KOPT-K1 (cell line): ENCODE measurements at regions not wholly inside any gene's neighbourhood (a gene's known extent, or its start where the extent isn't known, plus 50 kb on each side); places are given as distances from the start of the nearest gene placed in this dataset.

Experiments
- H3K27ac ChIP-seq: fragments of 200-600 bp; sonication (generic); 2 replicates; pipeline ENCODE4 v1.5.1; 2016; ENCODE audit warnings: antibody characterized with exemption, mild to moderate bottlenecking, low read depth, low read length; ENCODE audit not compliant: poor library complexity, severe bottlenecking
- H3K36me3 ChIP-seq: fragments of 200-600 bp; sonication (generic); 2 replicates; pipeline ENCODE4 v1.5.1; 2017; ENCODE audit warnings: antibody characterized with exemption, mild to moderate bottlenecking, low read length, moderate library complexity; ENCODE audit not compliant: insufficient read depth
- H3K9me3 ChIP-seq: fragments of 200-600 bp; sonication (generic); 2 replicates; pipeline ENCODE4 v1.5.1; 2017; ENCODE audit warnings: antibody characterized with exemption, low read length, mild to moderate bottlenecking; ENCODE audit not compliant: insufficient read depth, poor library complexity, severe bottlenecking

DNA sequence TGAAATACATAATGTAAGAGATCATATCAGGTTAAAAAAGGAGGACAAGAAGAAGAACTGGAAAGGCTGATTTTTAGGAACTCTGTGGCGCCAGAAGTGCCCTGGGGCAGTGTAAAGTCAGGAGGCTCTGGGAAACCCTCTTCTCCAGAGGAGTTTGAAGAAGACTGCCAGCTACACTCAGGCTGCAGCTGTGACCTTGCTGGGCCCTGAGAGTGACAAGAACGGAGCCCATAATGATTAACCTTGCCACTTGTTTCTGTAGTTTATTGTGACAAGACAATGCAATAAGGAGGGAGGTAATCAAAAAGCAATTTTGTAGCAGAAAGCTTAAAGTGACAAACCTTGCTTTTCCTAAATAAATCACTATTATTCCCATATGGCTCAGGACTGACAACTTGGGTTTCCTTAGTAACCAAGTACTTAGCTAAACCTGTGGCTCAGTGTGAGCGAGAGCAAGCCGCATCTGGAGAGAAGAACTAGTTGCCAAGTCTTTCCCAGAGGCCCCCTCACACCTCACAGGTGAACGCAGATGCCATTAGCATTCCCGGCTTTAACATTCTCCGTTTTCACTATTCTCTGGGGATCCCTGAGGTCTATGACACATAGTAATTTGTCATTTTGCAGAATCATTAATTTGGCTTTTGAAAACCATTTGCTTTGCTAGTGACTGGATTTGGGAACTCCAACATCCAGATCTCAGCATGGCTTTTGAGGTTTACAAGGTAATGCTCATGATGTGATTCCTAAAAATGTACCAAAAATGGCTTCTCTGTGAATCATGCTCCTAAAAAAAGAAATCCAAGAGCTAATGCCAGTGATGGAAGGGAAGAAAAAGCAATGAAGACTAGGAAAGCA, 115.9 kb downstream of the OMA1 start:
- no peak overlapping the region for H3K27ac ChIP-seq
- H3K36me3 ChIP-seq = no peaks in the 10 kb centered on the region
- H3K9me3 ChIP-seq = no peaks in the 10 kb centered on the region

DNA sequence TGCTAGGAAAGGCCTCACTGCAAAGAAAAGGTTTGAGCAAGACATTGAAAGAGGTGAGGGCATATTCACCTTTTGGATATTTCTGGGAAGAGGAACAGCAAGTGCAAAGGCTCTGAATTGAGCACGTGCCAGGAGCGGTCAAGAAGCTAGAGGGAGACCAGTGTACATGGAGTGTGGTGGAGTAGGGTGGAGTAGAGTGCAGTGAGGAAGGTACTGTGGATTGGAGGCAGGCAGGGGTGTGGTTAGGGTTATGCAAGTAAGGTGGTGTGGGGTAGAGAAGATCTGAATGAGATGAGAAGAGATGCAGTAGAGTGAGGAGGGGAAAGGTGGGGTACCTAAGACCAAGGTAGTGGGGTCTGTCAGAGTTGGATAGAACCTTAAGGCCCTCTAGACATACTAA, 119.6 kb downstream of the OMA1 start:
- Histone ChIP-seq H3K36me3 (no peaks in the 10 kb centered on the region), H3K9me3 (no peaks in the 10 kb centered on the region), H3K27ac (no peak overlapping the region)

DNA sequence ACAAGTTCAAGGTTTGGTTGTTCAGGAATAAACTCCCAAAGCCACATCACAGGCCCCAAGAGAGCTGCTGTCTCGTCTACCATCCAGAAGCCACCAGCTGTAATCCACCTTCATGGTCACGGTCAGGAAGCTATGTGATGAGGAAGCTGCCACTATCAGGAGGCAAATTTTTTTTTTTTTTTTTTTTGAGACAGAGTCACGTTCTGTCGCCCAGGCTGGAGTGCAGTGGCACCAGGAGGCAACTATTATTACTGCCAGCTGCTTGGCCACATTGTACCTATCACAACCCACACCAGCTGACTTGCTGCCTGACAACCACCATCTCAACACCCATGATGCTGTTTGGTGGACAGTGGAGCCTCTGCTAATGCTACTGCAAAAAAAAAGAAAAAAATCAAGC, 124.1 kb downstream of the OMA1 start:
- Histone ChIP-seq H3K9me3 (no peaks in the 10 kb centered on the region), H3K27ac (no peak overlapping the region), H3K36me3 (no peaks in the 10 kb centered on the region)

DNA sequence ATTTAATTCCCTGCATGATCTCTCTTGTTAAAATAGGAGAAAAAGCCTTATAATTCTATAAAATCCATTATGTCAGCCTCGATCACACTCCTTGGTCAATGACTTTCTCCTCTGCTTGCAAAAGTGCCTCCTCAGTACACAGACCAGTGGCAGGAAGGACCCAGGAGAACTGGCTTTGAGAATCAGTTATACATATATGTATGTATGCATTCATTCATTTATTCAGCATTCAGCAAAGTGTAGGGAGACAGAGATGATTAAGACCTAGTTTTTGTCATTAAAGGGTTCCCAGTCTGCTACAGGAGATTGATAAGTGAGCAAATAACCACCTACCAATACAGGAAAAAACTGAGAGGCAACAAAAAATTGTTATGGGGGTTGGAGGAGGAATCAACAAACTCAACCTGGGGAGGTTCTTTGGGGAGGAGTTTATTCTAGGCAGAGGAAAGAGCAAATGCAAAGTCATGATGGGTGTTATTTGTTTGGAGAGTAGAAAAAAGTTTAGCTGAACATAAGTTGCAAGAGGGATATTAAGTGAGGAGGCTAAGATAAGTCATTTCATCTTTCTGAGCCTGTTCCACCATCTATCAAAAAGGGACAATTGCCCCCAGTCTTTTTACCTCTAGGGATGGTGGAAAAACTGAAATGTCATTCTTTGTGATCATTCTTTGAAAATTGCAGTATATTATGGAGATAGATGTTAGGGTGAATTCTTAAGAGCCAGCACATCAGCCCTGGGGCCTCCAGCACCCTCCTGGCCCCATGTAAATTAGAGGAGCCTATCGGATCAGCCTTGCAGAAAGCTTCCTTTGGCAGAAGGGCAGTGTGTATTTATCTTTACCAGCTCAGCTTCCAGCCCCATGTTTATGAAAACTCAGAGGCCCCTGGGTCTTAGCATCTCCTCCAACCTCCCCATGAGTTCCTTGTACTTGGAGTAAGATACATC, 128.0 kb downstream of the OMA1 start:
- Histone ChIP-seq H3K36me3 (no peaks in the 10 kb centered on the region), H3K27ac (no peak overlapping the region), H3K9me3 (no peaks in the 10 kb centered on the region)

DNA sequence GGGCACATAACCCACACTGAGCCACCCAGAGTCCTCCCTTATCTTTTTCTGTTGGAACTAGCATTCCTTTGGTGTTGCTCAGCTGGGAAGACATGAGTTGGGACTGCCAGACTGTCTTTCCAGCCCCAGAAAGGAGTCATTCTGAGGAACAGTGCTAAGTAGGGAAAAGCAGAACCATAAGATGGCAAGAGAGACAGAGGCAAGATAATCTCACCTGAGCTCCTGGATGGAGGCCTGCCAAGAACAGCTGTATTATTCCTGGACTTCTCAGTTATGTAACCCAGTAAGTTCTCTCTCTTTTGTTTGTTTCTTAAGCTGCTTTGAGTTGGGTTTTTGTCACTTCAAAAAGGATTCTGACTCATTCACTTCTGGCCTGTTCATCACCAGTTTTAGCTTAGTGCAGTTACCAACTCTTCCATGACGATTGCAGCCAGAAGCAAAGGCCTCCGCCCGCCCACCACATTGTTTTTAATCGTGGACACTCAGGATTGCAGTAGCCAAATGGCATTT, 134.4 kb downstream of the OMA1 start:
- H3K27ac ChIP-seq = no peak overlapping the region
- H3K36me3 ChIP-seq = no peaks in the 10 kb centered on the region
- H3K9me3 ChIP-seq = no peaks in the 10 kb centered on the region

DNA sequence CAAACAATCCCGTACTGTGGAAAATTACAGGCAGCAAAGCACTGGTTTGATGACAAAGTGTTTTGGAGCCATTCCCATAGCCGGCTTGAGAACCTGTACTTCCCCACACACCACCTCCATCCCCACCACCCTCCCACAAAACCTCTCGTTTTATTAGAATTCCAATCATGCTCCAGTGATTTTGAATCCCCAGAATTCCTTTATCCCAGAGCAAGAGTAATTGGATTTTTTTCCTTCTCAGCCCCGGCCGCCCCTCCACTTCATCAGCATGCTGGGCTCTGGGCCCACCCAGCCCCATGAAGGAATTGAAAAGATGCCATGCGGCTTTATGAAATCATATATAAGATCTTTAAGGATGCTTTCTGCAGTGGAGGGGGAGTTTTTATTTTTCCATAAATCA, 136.6 kb downstream of the OMA1 start:
- H3K27ac ChIP-seq = no peak overlapping the region
- H3K36me3 ChIP-seq = no peaks in the 10 kb centered on the region
- H3K9me3 ChIP-seq = no peaks in the 10 kb centered on the region

DNA sequence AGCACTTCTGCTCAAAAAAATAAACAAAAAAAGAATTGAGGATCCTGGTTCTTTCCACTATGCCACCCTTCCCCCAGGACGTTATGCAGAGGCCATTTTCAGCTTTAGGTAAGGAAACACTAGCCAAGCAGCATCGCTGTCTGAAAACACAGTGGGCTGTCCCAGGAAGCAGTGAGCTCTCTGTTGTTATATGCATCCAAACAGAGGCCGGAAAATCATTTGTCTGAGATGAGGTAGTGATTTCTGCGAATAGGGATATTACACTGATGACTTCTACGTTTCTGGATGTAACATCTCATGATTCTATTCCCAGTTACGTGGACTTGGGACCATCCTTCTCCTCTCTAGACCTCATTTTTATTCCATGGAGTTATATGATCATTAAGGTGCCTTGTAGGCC, 137.2 kb downstream of the OMA1 start:
- Histone ChIP-seq H3K9me3 (no peaks in the 10 kb centered on the region), H3K27ac (no peak overlapping the region), H3K36me3 (no peaks in the 10 kb centered on the region)

DNA sequence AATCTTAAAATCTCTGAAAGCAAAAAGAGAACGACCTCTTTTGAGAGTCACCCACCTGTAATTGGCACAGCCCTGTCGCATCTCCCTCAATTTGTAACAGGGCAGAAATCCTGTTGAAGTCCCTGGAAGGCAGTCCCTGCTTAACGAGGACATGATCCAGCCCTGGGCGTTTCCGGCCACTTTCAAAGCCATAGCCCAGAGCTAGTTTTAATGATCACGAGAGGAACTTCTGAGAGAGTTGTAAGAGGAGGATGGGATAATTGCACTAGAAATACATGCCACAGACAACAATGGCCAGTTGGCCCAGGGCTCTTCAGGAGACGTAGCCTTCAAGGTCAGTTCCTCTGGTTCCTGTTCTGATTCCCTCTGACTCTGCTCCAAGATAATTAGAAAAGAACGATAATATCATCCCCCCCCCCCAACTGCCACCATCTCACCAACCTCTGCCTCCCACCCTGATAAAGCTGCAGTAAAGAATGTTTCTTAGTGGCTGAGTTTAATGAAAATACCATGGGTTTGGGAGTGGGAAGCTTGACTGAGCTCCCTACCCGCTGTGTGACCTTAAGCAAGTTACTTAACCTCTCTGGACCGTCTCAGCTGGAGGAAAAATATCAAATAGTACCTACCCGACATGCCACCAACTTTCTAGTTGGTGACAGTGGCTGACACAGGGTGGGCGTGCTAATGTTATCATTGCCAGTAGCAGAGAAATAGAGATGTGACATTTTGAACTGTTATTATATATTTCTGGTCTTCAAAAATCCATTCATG, 140.0 kb downstream of the OMA1 start:
- Histone ChIP-seq H3K27ac (no peak overlapping the region), H3K9me3 (no peaks in the 10 kb centered on the region), H3K36me3 (no peaks in the 10 kb centered on the region)

DNA sequence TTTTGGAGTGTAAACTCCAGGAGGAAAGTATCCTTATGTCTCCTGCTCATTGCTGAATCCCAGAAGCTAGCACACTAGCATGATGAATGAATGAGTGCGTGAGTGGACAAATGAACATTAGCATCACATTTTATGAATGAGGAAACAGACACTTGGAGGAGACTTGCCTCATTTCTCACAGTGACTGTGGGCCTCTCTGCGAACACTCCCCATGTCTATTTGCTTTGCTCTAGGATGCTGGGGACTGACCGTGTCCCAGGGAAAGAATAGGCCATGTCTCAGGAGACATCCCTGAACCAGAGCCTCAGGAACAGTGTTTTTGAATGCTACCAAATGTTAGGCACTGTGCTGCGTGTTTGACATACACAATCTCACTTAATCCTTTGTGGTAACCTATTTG, 140.9 kb downstream of the OMA1 start:
- H3K36me3 ChIP-seq = no peaks in the 10 kb centered on the region
- no peaks in the 10 kb centered on the region for H3K9me3 ChIP-seq
- no peak overlapping the region for H3K27ac ChIP-seq

DNA sequence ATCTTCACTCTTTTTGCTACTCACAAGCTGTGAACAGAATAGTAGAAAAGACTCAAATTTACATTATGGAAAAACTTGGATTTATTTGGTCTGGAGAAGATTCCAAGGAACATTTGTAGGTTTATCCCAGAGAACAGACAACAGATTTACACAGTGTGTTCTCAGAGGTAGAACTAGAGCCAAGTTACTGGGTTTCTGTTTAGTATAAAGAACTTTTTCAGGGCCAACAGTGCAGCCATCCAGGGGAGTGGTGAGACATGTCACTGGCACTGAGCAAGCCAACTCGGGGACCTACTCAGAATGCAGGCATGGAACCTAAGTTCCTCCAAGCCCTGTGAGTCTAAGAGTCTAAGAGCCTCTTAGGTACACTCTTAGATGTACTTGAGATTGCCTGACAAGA, 142.6 kb downstream of the OMA1 start:
- Histone ChIP-seq H3K27ac (no peak overlapping the region), H3K9me3 (no peaks in the 10 kb centered on the region), H3K36me3 (no peaks in the 10 kb centered on the region)

DNA sequence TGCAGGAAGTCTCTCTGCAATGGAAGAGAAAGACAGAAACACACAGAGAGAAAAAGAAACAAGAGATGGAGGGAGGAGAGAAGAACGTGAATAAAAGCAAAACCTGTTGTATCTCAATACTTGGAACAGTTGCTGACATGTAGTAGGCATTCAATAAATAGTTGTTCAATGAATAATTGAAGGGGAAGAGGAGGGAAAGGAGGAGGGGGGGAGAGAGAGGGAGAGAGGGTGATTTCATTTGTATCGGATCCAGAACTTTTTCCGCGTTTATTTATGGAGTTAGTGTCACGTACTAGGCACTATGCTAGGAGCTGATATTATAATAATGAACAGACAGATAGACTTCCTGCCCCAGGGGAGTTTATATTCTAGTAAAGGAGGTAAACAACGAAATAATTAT, 144.1 kb downstream of the OMA1 start:
- Histone ChIP-seq H3K36me3 (no peaks in the 10 kb centered on the region), H3K9me3 (no peaks in the 10 kb centered on the region), H3K27ac (no peak overlapping the region)

DNA sequence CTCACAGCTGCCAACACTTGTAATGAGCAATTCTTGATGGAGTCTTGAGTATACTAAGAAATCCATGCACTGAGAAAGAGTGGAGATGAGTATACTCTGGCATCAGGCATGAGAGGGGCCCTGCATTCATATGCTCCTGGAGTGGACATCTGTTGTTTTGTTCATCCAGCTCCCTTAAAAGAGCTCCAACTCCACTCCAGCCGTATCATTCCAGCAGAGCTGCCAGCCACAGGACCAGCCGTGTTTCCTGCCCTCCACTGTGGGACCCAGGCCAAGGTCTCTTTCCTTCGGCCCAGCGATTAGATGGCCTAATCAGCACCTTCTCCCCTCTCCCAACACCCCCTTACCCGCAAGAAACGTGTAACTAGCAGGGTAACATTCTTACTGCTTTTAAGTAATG, 144.5 kb downstream of the OMA1 start:
- Histone ChIP-seq H3K36me3 (no peaks in the 10 kb centered on the region), H3K9me3 (no peaks in the 10 kb centered on the region), H3K27ac (no peak overlapping the region)

DNA sequence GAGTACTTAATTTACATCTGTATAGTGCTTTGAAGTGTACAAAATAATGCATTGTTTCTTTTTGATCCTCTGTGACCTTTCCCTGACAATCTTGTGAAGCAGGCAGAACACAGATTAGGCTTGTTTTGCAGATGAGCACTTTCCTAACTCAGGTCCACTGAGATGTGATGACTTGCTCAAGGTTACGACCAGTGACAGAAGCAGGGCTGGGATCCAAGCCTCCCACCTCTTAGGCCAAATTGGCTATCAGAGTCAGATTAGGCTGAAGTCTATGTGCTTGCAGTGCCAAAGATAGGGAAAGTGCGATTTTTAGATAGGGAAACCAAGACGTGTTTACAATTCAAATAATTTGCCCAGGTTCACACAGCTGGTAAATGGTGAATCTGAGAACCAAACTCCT, 147.3 kb downstream of the OMA1 start:
- H3K9me3 ChIP-seq = no peaks in the 10 kb centered on the region
- no peaks in the 10 kb centered on the region for H3K36me3 ChIP-seq
- H3K27ac ChIP-seq = no peak overlapping the region

DNA sequence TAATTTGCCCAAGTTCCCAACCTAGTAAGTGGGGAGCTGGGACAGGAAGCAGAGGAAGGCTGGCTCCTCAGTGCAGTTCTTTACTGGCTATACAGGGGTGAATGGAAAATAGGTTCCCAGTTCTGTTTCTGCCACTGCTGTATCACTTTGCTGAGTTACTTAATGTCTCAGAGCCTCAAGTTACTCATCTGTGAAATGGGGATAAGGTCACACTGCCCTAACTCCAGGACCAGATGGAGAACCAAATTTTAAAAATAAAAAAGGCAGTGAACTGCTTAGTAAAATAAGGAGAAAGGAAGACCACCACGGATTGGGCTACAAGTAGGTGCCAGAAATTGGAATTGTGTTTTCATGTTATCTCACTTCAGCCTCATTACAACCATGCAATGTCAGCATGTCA, 147.8 kb downstream of the OMA1 start:
- Histone ChIP-seq H3K27ac (no peak overlapping the region), H3K36me3 (no peaks in the 10 kb centered on the region), H3K9me3 (no peaks in the 10 kb centered on the region)
